Epithelial cell of prostate (primary cell): ENCODE measurements at regions not wholly inside any gene's neighbourhood (a gene's known extent, or its start where the extent isn't known, plus 50 kb on each side); places are given as distances from the start of the nearest gene placed in this dataset.

Experiments
- DNase-seq: peaks from one replicate; pipeline ENCODE4 v3.0.0-alpha.2; 2011; ENCODE audit warnings: low read depth, low spot score
- H3K27ac ChIP-seq: fragments of 450-650 bp; 2 replicates; pipeline ENCODE4 v1.5.1; 2017; ENCODE audit warnings: mild to moderate bottlenecking

- no peak for DNase-seq
Measured at GRCh38 chr11:109986488-109986887, 106.7 kb upstream of the ZC3H12C start.

DNA sequence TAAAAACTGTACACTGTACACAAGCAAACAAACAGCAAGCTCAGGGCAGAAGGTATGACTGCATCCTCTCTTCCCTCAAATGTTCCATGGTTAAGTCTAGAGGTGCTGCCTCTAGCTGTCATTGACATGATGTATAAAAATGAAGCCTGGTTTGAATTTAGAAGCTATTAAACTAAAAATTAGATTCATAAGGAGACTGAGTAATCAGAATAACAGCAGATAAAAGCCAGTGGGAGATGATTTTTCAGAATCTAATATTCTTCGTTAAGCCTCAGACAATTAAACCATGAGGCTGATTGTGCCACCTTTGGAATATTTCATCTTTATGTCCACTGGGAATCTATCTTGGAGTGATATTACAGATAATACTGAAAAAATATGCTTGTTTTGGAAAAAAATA lies 101.4 kb upstream of the ZC3H12C start:
- H3K27ac ChIP-seq: no peak overlapping the region
- no peak for DNase-seq

More at GRCh38 chr11:109986488-109986887, 106.7 kb upstream of the ZC3H12C start:
- no peak overlapping the region for H3K27ac ChIP-seq

GRCh38 chr11:109993786-109994185 lies 99.4 kb upstream of the ZC3H12C start:
- no peak for DNase-seq

DNA sequence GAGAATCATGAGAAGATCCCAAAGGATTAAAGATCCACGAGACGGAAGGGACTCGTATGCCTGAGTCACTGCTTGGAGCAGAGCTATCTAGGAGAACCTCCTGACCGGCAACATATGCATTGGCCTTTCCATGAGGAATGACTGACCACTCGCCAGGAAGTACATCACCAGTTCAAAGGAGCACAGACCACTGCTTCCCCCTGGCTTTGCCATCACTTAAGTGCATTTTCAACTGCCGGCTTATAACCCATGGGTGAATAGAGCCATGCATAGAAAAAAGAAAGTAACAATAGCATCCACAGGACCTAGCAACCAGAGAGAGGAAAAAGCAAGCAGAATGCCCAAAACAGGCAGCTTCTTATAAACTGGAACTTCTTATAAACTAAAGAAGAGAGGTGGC lies 98.3 kb upstream of the ZC3H12C start:
- H3K27ac ChIP-seq: no peak overlapping the region

More at GRCh38 chr11:109993786-109994185, 99.4 kb upstream of the ZC3H12C start:
- H3K27ac ChIP-seq: no peak overlapping the region

GRCh38 chr11:109996060-109996459 lies 97.1 kb upstream of the ZC3H12C start:
- no peak overlapping the region for H3K27ac ChIP-seq
- no peak for DNase-seq

More for the DNA sequence above, 98.3 kb upstream of the ZC3H12C start:
- DNase-seq: no peak

- no peak overlapping the region for H3K27ac ChIP-seq
- DNase-seq: no peak
Measured at GRCh38 chr11:109998921-109999320, 94.3 kb upstream of the ZC3H12C start.

- DNase-seq: peak; percentile 6
- H3K27ac ChIP-seq: no peak overlapping the region
Measured at GRCh38 chr11:110000031-110000502, 93.1 kb upstream of the ZC3H12C start.

DNA sequence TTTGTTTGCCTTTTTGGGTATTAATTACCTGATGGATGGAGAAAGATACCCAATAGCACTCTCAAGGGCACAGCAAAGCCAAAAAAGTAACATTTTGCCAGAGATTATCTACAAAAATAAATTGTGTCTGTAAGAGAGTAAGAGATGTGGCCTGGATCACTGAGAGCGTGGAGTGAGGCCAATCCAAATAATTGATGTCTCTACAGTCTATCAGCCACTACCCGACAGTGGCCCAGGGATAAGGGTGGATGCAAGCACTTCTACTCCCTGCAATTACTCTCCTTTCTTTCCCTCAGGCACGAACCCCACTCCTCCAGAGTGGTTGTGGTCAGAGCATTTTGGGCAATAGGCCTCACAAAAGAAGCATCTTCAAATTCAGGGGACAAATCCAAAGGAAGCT lies 92.3 kb upstream of the ZC3H12C start:
- DNase-seq: no peak
- H3K27ac ChIP-seq: no peak overlapping the region

GRCh38 chr11:110003426-110003825 lies 89.8 kb upstream of the ZC3H12C start:
- no peak overlapping the region for H3K27ac ChIP-seq
- DNase-seq: no peak

GRCh38 chr11:110011595-110011994 lies 81.6 kb upstream of the ZC3H12C start:
- H3K27ac ChIP-seq: no peak overlapping the region
- no peak for DNase-seq

GRCh38 chr11:110015695-110016094 lies 77.5 kb upstream of the ZC3H12C start:
- DNase-seq: no peak
- no peak overlapping the region for H3K27ac ChIP-seq

GRCh38 chr11:110019675-110020074 lies 73.5 kb upstream of the ZC3H12C start:
- no peak for DNase-seq
- H3K27ac ChIP-seq: no peak overlapping the region

DNA sequence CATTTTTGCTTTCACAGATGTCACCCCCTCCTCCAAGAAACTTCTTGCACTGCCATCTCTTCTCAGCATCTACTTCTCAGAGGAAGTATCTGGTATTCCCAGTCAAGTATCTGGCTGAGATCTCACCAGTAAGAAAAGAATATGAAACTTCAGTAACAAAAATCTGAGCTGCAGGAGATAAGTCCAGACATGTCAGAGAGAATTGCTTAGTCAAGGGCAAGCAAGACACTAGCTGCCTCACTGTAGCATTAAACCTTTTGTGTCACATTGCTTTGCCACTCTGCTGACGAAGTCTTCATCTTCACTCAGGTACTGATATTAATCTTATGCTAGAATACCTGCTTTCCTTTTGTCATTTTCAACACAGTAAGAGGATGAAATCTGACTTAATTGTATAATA lies 70.6 kb upstream of the ZC3H12C start:
- H3K27ac ChIP-seq: peak overlapping the region; percentile 51
- peak; percentile 37 for DNase-seq

- H3K27ac ChIP-seq: no peak overlapping the region
- no peak for DNase-seq
Measured at GRCh38 chr11:110023711-110024110, 69.5 kb upstream of the ZC3H12C start.

DNA sequence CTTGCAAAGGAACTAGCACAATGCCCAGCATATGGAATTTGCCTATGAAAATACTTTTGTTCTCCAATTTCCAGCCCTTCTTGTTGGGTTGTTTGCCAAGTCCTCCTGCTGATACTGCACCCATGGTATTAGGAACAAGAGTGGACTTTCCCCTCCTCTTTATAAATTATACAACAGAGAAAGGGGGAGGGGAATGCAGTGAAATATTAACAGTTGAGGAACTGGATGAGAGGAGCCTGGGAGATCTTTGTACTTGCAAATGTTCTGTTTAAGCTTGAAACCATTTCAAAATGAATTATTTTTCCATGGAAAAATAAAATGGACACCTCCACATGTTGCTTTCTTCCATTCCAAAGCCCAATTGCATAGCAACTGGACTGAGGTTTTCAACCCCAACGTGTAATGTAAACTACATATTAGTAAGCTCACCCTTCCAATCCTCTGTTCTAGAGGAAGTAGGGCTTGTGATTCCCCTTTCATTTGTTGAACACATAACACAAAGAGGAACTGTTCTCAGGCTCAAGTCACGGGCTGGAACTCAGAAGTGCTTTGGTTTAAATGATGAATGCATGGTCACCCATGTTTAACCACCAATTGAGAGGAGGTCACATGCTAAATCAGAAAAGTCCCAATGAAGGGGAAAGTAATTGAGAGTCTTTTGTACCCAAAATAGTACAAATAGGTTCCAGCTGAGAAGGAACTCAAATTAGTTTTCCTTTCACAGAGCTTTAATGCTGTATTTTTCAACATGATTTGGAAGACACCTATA lies 66.2 kb upstream of the ZC3H12C start:
- no peak overlapping the region for H3K27ac ChIP-seq
- no peak for DNase-seq

GRCh38 chr11:110027627-110028371 lies 65.4 kb upstream of the ZC3H12C start:
- DNase-seq: no peak
- no peak overlapping the region for H3K27ac ChIP-seq

- no peak overlapping the region for H3K27ac ChIP-seq
- DNase-seq: no peak
Measured at GRCh38 chr11:110028921-110029320, 64.3 kb upstream of the ZC3H12C start.

GRCh38 chr11:110029714-110030113 lies 63.5 kb upstream of the ZC3H12C start:
- H3K27ac ChIP-seq: no peak overlapping the region
- no peak for DNase-seq

DNA sequence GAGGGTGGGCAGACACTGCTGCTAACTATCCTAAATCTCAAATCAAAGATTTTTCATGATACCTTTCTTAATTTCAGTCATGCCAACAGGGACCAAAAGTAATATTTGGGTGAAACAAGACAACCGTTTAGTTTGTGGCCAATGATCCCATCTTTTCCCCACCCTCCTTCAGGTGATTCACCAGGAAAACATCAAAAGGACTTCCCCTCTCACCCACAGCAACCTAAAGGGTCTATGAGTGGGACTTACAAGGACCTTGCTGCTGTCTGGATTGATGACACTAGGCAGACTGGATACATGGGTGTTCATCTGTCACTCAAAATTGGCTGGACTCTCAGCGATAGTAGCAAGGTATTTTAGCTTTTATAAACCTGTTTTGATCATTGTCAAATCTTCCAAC lies 62.0 kb upstream of the ZC3H12C start:
- DNase-seq: no peak
- H3K27ac ChIP-seq: no peak overlapping the region

DNA sequence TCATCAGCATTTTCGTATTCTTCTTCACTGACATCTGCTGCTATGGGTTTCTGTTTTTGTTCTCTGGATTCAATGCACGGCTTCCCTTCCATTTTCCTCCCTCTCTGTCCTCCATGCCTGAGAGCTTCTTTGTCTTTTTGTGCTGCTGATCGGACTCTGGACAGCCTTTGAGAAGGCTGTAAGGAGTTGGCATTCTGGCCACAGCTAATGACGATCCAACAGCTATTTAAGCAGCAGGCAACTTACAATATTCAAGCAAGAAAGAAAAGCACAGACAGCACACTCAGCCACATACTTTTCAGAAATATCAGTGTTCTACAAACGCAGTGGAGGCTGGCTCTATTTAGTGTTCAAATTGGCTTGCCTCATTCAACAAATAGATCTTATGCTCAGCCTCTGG lies 60.9 kb upstream of the ZC3H12C start:
- H3K27ac ChIP-seq: no peak overlapping the region
- DNase-seq: no peak

DNA sequence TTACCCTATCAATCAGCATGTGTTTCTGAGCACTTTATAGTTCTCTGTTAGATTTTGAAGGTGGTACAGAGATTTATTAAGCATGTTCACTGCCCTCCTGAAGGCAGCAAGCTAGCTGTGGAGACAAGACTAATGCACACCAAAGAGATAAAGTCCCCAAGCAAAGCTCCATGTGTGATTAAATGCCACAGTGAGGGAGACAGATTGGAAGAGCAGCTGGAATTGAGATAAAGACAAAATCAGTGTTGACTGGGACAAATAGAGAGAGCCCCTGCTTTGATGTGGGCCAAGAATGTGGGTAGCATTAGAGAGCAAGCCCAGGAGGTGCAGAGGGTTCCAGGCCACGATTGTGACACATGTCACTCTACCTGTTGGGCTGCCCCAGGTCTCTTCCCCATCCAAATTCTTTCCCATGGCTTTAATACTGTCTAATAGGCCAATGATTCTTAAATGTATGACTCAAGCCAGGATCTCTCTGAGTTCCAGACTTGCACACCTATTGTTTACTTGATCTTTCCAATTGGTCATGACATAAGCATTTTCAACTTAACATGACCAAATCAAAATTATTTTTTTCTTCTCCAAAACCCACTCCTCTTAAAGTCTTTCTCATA lies 60.1 kb upstream of the ZC3H12C start:
- peak; percentile 24 for DNase-seq
- H3K27ac ChIP-seq: no peak overlapping the region
